GM18507 (cell line): ENCODE measurements at regions not wholly inside any gene's neighbourhood (a gene's known extent, or its start where the extent isn't known, plus 50 kb on each side); places are given as distances from the start of the nearest gene placed in this dataset.
"Not testable (repeated sequence)": the region's sequence is repeated elsewhere in the genome, so short reads cannot be mapped to it uniquely, and the experiment has no call there.

ENCODE experiments used
- DNase-seq: peaks from one replicate; pipeline ENCODE4 v3.0.0; 2011; ENCODE audit warnings: low read depth; ENCODE audit not compliant: insufficient read length; ENCODE audit errors: extremely low spot score
- FAIRE-seq: peaks from 2 replicates; lab custom pipeline; 2011; peaks lifted over from hg19 to GRCh38; lab: Jason Lieb, UNC

DNA sequence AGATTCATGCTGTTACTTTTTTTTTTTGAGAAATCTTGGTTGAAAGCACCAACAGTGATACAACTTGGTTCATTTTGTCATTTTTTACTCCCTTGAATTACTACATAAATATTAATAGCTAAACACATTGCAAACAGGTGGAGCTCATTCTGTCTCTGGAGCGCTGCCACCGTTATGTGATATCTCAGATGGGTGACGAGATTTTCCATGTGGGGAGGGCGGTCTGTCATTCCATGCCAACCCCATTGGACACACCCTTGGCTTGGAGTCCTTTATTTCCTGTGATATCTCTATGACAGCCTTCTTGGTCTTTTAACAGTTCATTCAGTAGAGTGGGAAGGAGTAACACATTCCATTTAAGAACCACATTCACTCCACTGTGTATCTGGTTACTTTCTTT is 794.8 kb downstream of the SATB2 start:
- no peak for FAIRE-seq
- DNase-seq: no peak

DNA sequence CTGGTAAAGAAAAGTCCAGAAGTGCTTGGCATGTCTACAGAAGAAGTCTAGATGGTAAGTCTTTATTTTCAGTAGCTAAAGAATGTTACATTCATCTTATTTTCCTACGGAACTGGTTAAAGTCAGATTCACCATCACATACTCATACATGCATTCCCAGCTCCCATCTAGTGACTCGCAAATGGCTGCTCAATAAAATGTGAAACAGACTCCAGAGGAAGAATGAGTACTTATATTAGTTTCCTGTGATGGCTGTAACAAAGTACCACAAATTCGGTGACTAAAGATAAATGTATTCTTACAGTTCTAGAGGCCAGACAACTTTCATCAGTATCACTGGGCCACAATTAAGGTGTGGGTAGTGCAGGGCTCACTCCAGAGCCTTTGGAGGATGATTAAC is 797.2 kb downstream of the SATB2 start:
- DNase-seq: no peak

GRCh38 chr2:198659096-198659870 is 798.5 kb downstream of the SATB2 start:
- no peak for FAIRE-seq
- no peak for DNase-seq

More for the DNA sequence above, 797.2 kb downstream of the SATB2 start:
- FAIRE-seq: no peak

- FAIRE-seq: no peak
- no peak for DNase-seq
Measured at GRCh38 chr2:198657512-198658121, 800.1 kb downstream of the SATB2 start.

- DNase-seq (no peak), FAIRE-seq (no peak)
Measured at GRCh38 chr2:198656869-198657268, 800.9 kb downstream of the SATB2 start.

DNA sequence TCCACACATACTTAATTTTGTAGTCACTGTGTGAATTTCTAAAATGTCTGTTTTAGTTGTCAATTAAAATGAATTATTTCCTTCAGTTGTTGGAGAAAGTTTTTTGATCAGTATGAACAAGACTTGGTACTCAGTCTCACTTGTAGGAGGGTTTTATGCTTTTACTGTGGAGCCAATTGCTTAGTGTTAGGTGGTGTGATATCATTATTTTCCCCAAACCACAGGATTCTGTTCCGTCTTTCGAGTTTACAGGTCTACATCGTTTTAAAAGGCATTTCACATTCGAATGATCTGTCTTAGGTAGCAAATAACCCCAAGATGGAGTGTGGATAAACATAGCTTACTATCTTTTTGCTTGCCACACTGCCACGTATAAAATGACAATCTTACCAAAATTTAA is 803.1 kb downstream of the SATB2 start:
- no peak for FAIRE-seq
- DNase-seq: no peak

- FAIRE-seq: no peak
Measured at GRCh38 chr2:198653311-198653710, 804.4 kb downstream of the SATB2 start.

DNA sequence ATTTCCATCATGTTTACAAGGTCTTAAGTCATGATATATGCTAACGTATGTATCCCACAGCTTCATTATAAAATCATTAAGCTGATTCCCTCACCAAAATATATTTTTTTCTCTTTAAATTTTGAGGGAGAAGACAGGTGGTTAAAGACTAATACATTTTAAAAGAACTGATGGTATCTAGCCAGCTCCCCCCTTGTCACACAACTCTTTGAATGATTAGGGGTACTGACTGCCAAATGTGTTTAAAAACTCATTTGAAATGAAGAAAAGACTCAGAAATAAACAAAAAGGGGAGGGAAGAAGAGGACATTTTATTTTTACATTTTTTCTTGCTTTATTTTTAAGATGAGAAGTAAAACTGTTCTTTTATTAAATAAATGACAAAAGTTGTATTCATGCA is 805.3 kb downstream of the SATB2 start:
- DNase-seq (no peak), FAIRE-seq (no peak)

More at GRCh38 chr2:198653311-198653710, 804.4 kb downstream of the SATB2 start:
- no peak for DNase-seq

DNA sequence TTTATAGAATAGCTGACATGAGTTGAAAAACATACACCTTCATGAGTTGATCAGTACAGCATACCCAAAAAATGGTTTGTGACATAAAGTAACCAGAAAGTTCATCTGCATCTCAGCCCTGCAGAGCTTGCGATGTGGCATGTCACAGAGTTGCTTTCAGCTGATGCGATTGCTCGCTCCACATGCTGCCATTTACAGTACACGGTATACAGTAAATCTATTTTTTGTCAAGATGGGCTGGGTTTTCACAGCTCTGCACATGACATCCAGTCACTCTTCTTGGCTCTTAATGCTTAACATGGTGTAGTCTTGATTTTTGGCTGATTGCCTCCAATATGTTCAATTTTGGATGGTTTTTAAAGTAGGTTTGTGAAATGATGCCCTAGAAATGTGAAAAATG is 811.9 kb downstream of the SATB2 start:
- DNase-seq (no peak), FAIRE-seq (no peak)

DNA sequence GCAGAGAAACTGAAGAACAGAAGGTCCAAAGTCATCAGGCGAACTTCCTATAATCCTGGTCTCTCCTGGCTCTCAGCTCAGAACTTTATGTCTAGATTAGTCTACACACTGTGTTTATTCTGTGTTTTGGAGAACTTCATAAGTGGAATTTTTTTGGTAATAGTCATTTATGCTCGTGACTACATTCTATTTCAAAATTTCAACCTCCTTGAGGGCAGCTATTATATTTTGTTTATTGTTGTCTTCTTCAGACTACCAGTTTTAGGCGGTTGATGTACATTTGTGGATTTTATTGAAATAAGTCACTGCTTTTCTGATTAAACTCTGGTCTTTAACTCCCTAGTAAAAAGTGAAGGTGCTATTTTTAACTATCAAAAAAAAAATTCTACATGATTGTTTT is 816.6 kb downstream of the SATB2 start:
- DNase-seq: no peak
- no peak for FAIRE-seq

DNA sequence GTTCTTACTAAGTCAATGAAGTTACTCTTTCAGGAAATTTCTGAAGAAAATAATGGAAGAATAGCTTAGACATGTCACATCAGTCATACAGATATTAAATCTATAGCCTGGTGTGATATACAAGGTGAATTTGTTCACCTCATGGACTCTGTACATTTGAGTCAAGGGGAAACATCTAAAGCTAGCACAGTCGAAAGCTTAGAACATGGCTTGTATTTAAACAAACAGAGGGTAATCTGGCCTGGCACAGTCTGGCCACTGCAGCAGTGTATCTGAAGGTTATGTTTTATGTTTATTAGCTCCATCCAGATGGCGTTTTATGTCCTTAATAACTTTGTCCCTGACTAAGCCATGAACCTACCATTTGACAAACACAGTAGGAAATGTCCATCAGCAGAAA is 817.3 kb downstream of the SATB2 start:
- no peak for DNase-seq
- no peak for FAIRE-seq

DNA sequence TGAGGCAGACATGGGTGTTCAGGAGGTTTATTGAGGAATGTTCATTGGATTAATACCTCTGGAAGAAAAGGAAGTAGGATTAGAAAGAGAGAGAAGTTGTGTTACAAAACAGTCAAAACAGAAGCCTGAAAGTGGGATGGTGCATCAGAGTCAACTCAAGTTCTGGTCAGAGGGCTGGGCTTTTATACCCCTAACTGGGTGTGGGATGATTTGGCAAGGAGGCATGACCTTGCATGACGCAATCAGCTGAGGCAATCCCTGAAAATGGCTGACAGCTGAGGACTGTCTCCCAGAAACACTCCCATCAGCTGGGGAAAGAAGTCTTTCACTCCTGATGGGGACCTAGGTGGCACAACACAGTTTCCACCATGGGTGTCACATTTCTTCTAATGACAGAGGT is 818.2 kb downstream of the SATB2 start:
- no peak for FAIRE-seq

GRCh38 chr2:198638577-198638976 is 819.2 kb downstream of the SATB2 start:
- no peak for FAIRE-seq

More for the DNA sequence above, 818.2 kb downstream of the SATB2 start:
- DNase-seq: no peak

GRCh38 chr2:198630384-198630783 is 826.0 kb downstream of the PLCL1 start:
- no peak for FAIRE-seq
- no peak for DNase-seq

More at GRCh38 chr2:198638577-198638976, 819.2 kb downstream of the SATB2 start:
- DNase-seq: no peak

DNA sequence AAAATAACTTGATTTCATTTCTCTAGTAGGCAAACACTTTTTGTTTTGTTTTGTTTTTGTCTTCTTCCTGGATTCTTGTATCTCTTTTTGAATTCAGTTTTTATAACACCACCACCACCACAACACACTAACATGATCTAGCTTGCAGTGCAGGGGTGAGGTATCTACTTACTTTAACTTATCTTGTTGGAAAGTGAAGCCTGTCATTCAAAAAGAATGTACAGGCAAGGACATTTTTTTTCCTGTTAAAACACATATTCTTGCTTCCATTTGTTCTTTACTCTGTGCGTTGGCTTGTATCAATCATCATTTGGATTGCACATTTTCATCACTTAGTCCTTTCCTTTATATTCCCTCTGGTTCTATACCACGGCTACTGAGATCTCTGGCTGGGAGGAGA is 824.2 kb downstream of the PLCL1 start:
- no peak for DNase-seq
- no peak for FAIRE-seq

- DNase-seq: no peak
- FAIRE-seq: no peak
Measured at GRCh38 chr2:198622986-198623730, 818.8 kb downstream of the PLCL1 start.

- DNase-seq (no peak), FAIRE-seq (peak; percentile 12)
Measured at GRCh38 chr2:198615972-198616371, 811.6 kb downstream of the PLCL1 start.

DNA sequence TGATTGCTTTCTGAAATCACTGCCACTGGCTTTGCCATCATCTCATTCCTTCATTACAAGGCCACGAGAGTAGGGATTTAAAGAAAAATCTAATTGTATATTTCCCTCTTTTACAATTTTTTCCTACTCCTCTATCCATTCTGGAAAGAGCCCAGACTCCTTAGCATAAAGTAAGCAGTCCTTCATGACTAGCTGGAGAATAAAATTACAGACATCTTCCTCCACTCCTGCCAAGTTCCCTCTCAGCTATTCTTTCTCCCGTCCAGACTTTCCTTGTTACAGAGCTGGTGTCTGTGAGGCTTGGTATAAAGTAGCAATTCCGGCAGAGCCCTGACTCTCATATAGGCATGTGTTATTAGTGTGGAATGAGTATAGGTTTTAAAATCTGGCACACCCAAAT is 806.8 kb downstream of the PLCL1 start:
- no peak for FAIRE-seq
- no peak for DNase-seq

DNA sequence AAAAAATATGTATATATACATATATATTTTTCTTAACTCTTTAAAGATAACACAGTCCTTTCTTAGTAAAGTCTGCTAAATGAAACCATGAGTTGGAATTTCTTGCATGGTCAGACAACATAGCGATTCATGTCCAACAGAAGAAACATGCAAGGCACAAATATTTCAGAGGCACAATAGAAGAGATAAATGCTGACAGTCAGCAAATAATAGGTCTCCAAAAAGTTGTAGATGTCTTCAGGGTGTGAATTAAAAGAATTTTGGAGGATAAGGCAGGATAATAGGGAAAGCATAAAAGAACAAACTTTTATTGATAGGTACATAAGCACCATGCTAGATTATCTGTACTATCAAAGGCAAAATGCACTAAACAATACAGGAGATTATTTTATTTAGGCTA is 800.2 kb downstream of the PLCL1 start:
- FAIRE-seq (no peak), DNase-seq (no peak)

GRCh38 chr2:198602986-198603385 is 798.6 kb downstream of the PLCL1 start:
- DNase-seq, FAIRE-seq: not testable (repeated sequence)
